Stimulated activated CD8-positive, alpha-beta memory T cell treated with anti-CD3 and anti-CD28 coated beads, Interleukin-7, amount 100 ng/mL, for 1 hour (primary cell): ENCODE measurements at regions not wholly inside any gene's neighbourhood (a gene's known extent, or its start where the extent isn't known, plus 50 kb on each side); places are given as distances from the start of the nearest gene placed in this dataset.
"Not testable (repeated sequence)": the region's sequence is repeated elsewhere in the genome, so short reads cannot be mapped to it uniquely, and the experiment has no call there.

Experiments used
- DNase-seq, 2 donors: peaks; one replicate each; pipeline ENCODE4 v3.0.0-alpha.2; 2020; ENCODE audit warnings: low read depth in 2 of 2

DNA sequence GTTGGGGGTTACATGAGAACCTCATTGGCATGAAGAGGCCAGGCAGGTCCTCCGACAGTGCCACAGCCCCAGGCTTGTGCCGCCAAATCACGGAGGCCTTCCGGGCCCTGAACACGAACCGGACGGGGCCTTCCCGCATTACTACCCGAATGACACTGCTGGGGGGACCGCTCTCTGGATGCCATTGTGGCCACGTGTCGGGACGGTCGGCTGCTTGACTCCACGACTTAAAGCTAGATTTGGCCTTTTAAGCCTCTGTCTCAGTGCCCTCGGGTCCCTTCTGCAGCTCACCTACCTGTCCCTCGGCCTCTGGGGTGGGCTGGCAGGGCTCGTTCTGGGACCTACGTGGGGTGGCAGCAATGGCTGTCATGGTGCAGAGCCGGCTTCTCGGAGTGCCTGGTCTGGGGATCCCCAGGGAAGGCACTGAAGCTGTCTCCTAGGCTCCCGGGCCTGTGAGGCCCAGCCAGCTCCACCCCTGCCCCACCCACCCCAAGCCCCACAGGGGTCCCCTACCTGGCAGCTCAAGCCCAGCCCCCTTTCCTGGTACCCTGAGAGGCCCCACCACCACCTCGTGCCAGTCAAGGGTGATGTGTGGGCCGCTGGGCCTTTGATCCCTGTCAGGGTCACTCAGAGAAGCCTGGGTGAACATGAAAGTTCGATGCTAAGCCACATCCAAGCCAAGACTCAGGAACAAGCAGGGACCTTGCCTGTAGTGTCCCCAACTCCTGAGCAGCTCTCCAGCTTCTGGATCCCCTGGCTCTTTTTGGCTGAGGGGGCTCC lies 245.8 kb upstream of the SGCG start:
- no peak for DNase-seq

DNA sequence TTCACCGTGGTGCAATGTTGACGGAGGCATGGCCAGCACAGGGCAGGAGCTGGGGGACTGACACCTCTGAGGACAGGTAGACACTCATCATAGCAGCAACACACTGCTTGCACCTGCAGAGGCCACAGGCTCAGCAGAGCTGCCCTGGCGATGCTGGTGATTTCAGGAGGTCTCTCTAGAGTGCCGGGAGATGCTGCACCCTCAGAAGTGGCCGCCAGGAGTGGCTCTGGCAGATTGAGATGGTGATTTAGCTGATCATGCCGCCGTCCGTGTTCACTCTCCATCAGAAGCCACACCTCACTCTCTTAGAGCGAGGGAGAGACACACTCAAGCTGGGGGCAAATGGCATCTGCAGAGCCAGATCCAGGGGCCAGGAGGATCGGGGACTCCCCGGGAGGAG lies 244.6 kb upstream of the SGCG start:
- no peak for DNase-seq

DNA sequence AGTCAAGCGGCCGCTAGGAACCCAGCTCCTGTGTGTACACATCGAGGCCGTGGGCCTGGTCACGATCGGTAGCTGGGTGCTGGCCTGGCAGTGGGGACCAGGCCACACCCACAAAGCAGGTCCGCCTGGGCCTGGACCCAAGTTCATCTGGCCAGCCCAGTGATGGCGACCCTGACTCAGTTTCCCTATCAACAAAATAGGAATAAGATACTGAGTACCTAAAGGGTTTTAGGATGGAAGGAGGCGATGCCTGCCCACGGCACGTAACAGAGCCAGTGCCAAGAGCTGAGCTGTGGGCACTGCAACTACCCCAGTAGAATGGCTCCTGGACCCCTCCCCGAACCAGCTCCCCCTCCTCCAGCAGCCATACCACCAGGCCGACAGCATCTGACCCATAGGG lies 243.5 kb upstream of the SGCG start:
- no peak for DNase-seq

DNA sequence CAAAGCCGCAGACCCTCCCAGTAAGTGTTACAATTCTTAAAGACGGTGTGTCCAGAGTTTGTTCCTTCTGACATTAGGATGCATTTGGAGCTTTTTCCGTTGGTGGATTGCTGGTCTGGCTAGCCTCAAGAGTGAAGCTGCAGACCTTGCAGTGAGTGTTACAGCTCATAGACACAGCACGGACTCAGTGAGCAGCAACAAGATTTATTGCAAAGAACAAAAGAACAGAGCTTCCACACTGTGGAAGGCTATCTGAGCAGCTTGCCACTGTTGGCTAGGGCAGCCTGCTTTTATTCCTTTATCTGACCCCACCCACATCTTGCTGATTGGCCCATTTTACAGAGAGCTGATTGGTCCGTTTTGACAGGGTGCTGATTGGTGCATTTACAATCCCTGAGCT lies 242.8 kb upstream of the SGCG start:
- no peak for DNase-seq

- no peak for DNase-seq
Observed at GRCh38 chr13:22938576-22938975, 242.2 kb upstream of the SGCG start.

DNA sequence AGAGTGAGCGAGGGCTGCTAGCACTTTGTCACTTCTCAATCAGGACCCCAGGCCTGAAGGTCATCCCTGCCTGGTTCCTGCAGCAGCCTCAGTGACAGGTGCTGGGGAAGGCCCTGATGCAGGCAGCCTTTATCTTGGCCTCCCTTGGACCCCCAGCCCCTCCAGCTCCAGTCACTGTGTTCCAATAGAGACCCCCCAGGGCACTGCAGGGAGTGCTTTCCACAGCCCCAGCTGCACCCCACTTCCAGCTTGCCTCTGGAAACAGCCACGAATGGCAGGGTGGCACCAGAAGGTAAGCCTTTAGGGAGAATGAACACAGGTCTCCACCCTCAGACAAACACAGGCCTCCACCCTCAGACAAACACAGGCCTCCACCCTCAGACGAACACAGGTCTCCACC lies 241.6 kb upstream of the SGCG start:
- no peak for DNase-seq

GRCh38 chr13:22940090-22940710 lies 240.6 kb upstream of the SGCG start:
- no peak for DNase-seq

- no peak for DNase-seq
Observed at GRCh38 chr13:22940736-22941135, 240.0 kb upstream of the SGCG start.

DNA sequence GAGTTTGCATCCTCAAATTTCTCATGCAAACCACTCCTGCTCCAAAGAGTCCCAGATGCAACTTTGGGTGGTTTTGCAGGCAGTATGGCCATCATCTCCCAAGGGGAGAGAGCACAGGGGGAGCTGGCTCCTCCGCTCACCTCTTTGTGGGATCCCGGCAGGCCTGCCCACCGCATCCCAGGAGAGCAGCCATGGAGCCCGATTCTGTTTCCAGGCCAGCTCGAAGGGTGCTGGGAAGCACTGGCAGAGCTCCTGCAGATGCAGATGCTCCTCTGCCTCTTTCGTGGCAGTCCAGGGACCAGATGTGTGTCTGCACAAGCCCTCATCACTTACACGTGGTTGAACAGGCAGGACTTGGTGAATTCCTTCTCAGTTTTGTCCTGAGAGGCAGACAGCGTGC lies 239.3 kb upstream of the SGCG start:
- DNase-seq: not testable (repeated sequence)

DNA sequence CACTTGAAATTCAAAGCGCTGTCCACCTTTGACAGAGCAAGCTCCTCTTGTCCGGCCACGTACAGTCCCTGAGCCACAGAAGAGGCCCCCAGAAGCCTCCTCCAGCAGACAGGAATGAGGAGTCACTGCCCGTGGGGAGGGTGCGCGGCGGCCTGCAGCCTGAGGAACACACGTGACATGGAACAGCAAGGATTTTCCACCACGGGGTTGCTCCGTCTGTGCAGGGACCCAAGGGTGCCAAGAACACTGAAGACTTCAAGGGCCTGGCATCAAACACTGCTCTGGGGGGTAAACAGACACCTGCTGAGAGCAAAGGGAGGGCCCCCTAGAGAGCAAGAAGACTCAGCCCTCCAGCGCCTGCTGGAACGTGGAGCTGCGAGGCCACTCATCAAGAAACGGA lies 237.9 kb upstream of the SGCG start:
- not testable (repeated sequence) for DNase-seq

- no peak for DNase-seq
Observed at GRCh38 chr13:22944378-22944777, 236.4 kb upstream of the SGCG start.

GRCh38 chr13:22945321-22946226 lies 235.2 kb upstream of the SGCG start:
- DNase-seq: no peak

GRCh38 chr13:22948421-22948820 lies 232.4 kb upstream of the SGCG start:
- no peak for DNase-seq

DNA sequence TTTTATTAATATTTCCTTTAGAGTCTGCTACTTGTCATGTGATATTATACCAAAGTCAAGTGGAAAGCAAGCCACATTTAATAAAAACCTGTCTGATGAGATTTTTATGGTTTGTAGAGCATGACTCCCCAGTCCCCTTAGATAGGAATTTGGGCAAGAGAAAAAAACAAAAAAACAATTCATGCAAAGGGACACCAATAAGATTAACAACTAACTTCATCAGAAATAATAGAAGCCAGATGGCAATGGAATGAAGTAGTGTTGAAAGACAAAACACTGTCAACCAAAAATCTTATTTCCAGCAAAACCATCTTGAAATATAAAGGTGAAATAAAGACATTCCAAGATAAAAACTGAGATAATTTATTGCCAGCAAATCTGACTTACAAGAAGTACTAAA lies 228.8 kb upstream of the SGCG start:
- not testable (repeated sequence) for DNase-seq

DNA sequence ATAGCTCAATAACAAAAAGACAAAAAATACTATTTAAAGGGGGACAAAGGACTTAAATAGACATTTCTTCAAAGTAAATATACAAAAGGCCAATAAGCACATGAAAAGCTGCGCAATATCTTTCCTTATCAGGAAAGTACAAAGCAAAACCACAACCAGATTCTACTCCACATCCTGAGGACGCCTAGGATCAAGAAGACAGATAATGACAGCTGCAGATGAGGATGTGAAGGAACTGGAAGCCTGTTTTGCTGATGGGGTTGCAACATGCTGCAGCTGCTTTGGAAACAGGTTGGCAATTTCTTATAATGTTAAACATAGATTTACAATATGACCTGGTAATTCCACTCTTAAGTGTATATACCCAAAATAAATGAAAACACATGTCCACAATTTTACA lies 225.6 kb upstream of the SGCG start:
- DNase-seq: not testable (repeated sequence)

- not testable (repeated sequence) for DNase-seq
Observed at GRCh38 chr13:22956456-22957115, 224.2 kb upstream of the SGCG start.

GRCh38 chr13:22959859-22960258 lies 220.9 kb upstream of the SGCG start:
- not testable (repeated sequence) for DNase-seq

- DNase-seq: no peak
Observed at GRCh38 chr13:22960827-22961226, 220.0 kb upstream of the SGCG start.

- DNase-seq: not testable (repeated sequence)
Observed at GRCh38 chr13:22961342-22961741, 219.4 kb upstream of the SGCG start.

DNA sequence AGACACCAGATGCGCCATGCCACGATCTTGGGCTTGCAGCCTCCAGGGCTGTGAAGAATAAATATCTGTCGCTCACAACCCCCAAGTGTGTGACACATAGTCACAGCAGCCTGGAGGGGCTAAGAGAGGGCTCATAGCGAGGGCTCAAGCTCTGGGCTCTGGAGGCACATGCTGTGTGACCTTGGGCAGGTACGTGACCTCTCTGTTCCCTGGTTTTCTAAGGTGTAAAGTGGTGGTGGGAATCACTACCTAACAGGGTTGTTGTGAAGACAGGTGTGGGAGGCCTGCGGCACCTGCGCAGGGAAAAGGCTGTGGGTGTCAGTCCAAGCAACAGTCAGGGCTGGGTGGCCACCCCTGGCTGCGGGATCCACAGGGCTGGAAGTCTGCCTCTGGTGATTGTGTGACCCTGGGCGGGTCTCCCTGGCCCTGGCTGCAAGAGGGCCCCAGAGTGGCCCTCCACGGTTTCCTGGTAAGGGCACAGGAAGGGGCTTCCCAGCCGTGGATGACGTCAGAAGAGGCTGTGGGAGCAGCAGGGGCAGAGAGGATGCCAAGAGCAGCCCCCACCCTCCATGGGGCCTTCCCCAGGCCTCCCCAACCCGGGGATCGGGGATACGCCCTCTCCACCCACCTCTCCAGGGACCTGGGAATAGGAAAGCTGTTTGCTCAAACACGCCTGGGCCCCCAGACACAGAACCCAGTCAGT lies 218.8 kb upstream of the SGCG start:
- DNase-seq: no peak

- DNase-seq: not testable (repeated sequence)
Observed at GRCh38 chr13:22963384-22964053, 217.3 kb upstream of the SGCG start.
